MM.1S (cell line): ENCODE measurements at regions not wholly inside any gene's neighbourhood (a gene's known extent, or its start where the extent isn't known, plus 50 kb on each side); places are given as distances from the start of the nearest gene placed in this dataset.

Source experiments
- CTCF ChIP-seq: fragments of 300-600 bp; sonication (generic); IDR thresholded peaks from 2 replicates; pipeline ENCODE4 v1.5.1; 2016; ENCODE audit warnings: antibody characterized with exemption, low read length, mixed read lengths
- EZH2 ChIP-seq: fragments of 300-600 bp; sonication (generic); optimal IDR thresholded peaks from 2 replicates; pipeline ENCODE3; 2017; ENCODE audit warnings: low read depth, mild to moderate bottlenecking, antibody characterized with exemption, low read length, mixed read lengths
- EZH2phosphoT487 ChIP-seq: fragments of 300-600 bp; sonication (generic); IDR thresholded peaks from 2 replicates; pipeline ENCODE4 v1.6.1; 2018; ENCODE audit warnings: antibody characterized with exemption, low read length

GRCh38 chr22:44628835-44629234 is 73.2 kb upstream of the PRR5 start:
- TF ChIP-seq CTCF (no peak), EZH2 (no peak), EZH2phosphoT487 (no peak)
